GM12878 (cell line): ENCODE measurements at regions not wholly inside any gene's neighbourhood (a gene's known extent, or its start where the extent isn't known, plus 50 kb on each side); places are given as distances from the start of the nearest gene placed in this dataset.

Source experiments
- ATAC-seq: fragments of 200-7000 bp; cut with Tn5 transposase; 3 replicates; pipeline ENCODE4 v1.9.1; 2020; ENCODE audit warnings: mild to moderate bottlenecking, moderate library complexity
- BruUV-seq: library from RNA; stranded (reverse); fragments of 400-500 nt; replicated peaks from 2 replicates; lab custom pipeline; 2021; lab: Mats Ljungman, UMichigan
- CTCF ChIA-PET: fragments of 300-600 bp; sonication (Branson Sonifier 250); formaldehyde crosslinking; extraction: SDS; loops from one replicate; lab custom pipeline; 2021; ENCODE audit warnings: inconsistent platforms; lab: Yijun Ruan, JAX
- POLR2A ChIA-PET: fragments of 350-600 bp; formaldehyde crosslinking; extraction: SDS; loops from one replicate; lab custom pipeline; 2021; ENCODE audit warnings: inconsistent platforms; lab: Charles Lee
- RAD21 ChIA-PET: fragments of 300-600 bp; sonication (Branson Sonifier 250); formaldehyde crosslinking; loops from one replicate; lab custom pipeline; 2023; ENCODE audit warnings: antibody characterized with exemption; ENCODE audit not compliant: unreplicated experiment; lab: Charles Lee
- SMC1A ChIA-PET: fragments of 300-600 bp; sonication (Branson Sonifier 250); formaldehyde crosslinking; loops from one replicate; lab custom pipeline; 2023; ENCODE audit not compliant: unreplicated experiment, uncharacterized antibody; lab: Charles Lee
- DNase-seq: peaks from one replicate; pipeline ENCODE4 v3.0.0-alpha.2; 2011; ENCODE audit warnings: low read depth, low spot score
- FAIRE-seq: peaks from 3 replicates; lab custom pipeline; 2011; peaks lifted over from hg19 to GRCh38; lab: Jason Lieb, UNC
- H2AFZ ChIP-seq: 2 replicates; pipeline ENCODE4 v1.6.0; 2011; ENCODE audit warnings: low read depth, low read length, control low read depth; ENCODE audit not compliant: control insufficient read depth
- H3K27ac ChIP-seq: 2 replicates; pipeline ENCODE4 v1.5.1; 2011; ENCODE audit warnings: control low read depth; ENCODE audit not compliant: control insufficient read depth, insufficient read depth
- H3K27me3 ChIP-seq, 2 experiments: replicated peaks in 1 of 2; 2 replicates each; pipeline versions ENCODE4 v1.6.0 to v1.6.1; 2011; ENCODE audit warnings: low read length in 1 of 2; ENCODE audit not compliant: control insufficient read depth in 2 of 2, insufficient read depth in 2 of 2
- H3K36me3 ChIP-seq, 2 experiments: 2 replicates each; pipeline ENCODE4 v1.5.1; 2011; ENCODE audit warnings: low read length in 1 of 2; ENCODE audit not compliant: control insufficient read depth in 2 of 2, insufficient read depth in 2 of 2
- H3K4me1 ChIP-seq: 2 replicates; pipeline ENCODE4 v1.6.1; 2011; ENCODE audit warnings: mild to moderate bottlenecking, low read length, moderate library complexity, mixed read lengths; ENCODE audit not compliant: control insufficient read depth, insufficient read depth
- H3K4me2 ChIP-seq: 2 replicates; pipeline ENCODE4 v1.6.0; 2011; ENCODE audit warnings: control low read depth; ENCODE audit not compliant: control insufficient read depth, insufficient read depth
- H3K4me3 ChIP-seq: fragments of 200-600 bp; sonication (generic); 2 replicates; pipeline ENCODE4 v1.5.1; 2016
- H3K79me2 ChIP-seq: 2 replicates; pipeline ENCODE4 v1.6.0; 2011; ENCODE audit warnings: low read length; ENCODE audit not compliant: control insufficient read depth, insufficient read depth
- H3K9ac ChIP-seq: 2 replicates; pipeline ENCODE4 v1.8.0; 2011; ENCODE audit warnings: low read length, control low read depth, mixed read lengths; ENCODE audit not compliant: control insufficient read depth, insufficient read depth
- H3K9me3 ChIP-seq: replicated peaks from 3 replicates; pipeline ENCODE4 v1.5.1; 2011; ENCODE audit warnings: mild to moderate bottlenecking, low read length; ENCODE audit not compliant: control insufficient read depth, insufficient read depth
- H4K20me1 ChIP-seq: 2 replicates; pipeline ENCODE4 v1.6.0; 2011; ENCODE audit not compliant: control insufficient read depth, insufficient read depth
- CREB1 ChIP-seq: IDR thresholded peaks from 2 replicates; pipeline ENCODE4 v1.6.1; 2012; ENCODE audit warnings: low read depth, mild to moderate bottlenecking, inconsistent platforms
- IKZF2 ChIP-seq, 2 experiments: fragments of 450-650 bp; IDR thresholded peaks; 2 replicates each; pipeline ENCODE4 v1.6.1; 2017; ENCODE audit warnings: mild to moderate bottlenecking in 2 of 2, moderate library complexity in 2 of 2
- SMC3 ChIP-seq: IDR thresholded peaks from 2 replicates; pipeline ENCODE4 v1.6.1; 2011; ENCODE audit warnings: low read length, improper control_type of control experiment, borderline replicate concordance
- SPI1 ChIP-seq: IDR thresholded peaks from 2 replicates; pipeline ENCODE4 v1.6.1; 2011; ENCODE audit warnings: low read depth, mild to moderate bottlenecking, low read length, moderate library complexity, borderline replicate concordance; ENCODE audit not compliant: insufficient read depth
- ZNF207 ChIP-seq: fragments of 450-650 bp; IDR thresholded peaks from 2 replicates; pipeline ENCODE4 v1.6.1; 2014; ENCODE audit warnings: antibody characterized with exemption, mild to moderate bottlenecking, borderline replicate concordance
- ZNF24 ChIP-seq: fragments of 450-650 bp; IDR thresholded peaks from 2 replicates; pipeline ENCODE4 v1.6.1; 2017; ENCODE audit warnings: antibody characterized with exemption, mild to moderate bottlenecking
- WGBS: methylation state at CpG from one replicate; pipeline ENCODE4 v1.1.6; 2016; ENCODE audit warnings: low lambda C conversion rate; ENCODE audit not compliant: insufficient replicate concordance, insufficient coverage; ENCODE audit errors: missing lambda C conversion rate; 5-methylcytosine and 5-hydroxymethylcytosine counted together
- in situ Hi-C: fragments of 300-500 bp; cut with MboI; formaldehyde crosslinking; loops from 9 replicates; pipeline ENCODE4 v1.14.3; 2018; ENCODE audit warnings: mixed read lengths
- intact Hi-C: fragments of 100-400 bp; cut with micrococcal nuclease; formaldehyde crosslinking; loops from one replicate; pipeline ENCODE4 v1.14.2; 2022; ENCODE audit not compliant: unreplicated experiment
- TF ChIP-seq, protein P1 (sequence below): IDR thresholded peaks from 2 replicates; pipeline ENCODE4 v1.6.1; 2012; ENCODE audit warnings: low read depth, low read length, improper control_type of control experiment
- TF ChIP-seq, protein P2 (sequence below): IDR thresholded peaks from 2 replicates; pipeline ENCODE4 v1.6.1; 2011; ENCODE audit warnings: low read depth, low read length, improper control_type of control experiment, borderline replicate concordance

DNA sequence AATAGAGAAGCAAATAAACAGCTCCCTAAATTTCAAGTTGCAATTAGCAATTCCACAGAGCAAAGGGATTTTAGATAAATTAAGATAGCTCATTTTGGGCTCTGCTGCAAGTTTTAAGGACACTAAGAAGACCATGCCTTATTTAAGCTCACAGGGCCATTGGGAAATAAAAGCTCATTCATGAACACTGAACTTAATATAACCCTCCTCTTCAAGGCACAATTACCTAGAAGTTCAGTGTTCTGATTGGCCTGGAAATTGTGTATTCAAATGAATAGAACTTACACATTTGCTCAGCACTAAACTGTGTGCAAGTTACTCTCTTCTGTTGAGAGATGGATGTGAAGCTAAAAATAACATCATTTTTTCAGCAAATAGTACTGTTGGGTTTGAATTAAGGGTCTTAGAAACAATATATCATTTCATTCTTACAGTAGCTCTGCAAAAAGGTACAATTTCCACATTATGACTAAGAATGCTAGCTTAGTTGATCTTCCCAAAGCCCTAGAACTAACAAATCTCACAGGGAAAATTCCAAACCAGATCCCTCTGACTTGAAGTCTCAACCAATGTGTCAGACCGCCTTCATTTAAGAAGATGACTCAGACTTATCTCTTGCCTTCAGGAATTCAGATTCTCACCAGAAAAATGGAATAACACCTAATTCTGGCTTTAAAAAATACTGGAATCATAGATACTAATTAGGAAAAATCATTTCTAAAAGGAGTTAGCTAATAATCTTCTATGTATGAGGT, 87.4 kb upstream of the LRRC55 start (continued):
- TF ChIP-seq ZNF24 (no peak), CREB1 (no peak), ZNF207 (no peak), IKZF2 (IDR thresholded peaks at IDR 0.05) (no peak)
- TF ChIP-seq, protein P1, sequence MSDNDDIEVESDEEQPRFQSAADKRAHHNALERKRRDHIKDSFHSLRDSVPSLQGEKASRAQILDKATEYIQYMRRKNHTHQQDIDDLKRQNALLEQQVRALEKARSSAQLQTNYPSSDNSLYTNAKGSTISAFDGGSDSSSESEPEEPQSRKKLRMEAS = no peak
- TF ChIP-seq, protein P2, sequence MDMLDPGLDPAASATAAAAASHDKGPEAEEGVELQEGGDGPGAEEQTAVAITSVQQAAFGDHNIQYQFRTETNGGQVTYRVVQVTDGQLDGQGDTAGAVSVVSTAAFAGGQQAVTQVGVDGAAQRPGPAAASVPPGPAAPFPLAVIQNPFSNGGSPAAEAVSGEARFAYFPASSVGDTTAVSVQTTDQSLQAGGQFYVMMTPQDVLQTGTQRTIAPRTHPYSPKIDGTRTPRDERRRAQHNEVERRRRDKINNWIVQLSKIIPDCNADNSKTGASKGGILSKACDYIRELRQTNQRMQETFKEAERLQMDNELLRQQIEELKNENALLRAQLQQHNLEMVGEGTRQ = no peak

DNA sequence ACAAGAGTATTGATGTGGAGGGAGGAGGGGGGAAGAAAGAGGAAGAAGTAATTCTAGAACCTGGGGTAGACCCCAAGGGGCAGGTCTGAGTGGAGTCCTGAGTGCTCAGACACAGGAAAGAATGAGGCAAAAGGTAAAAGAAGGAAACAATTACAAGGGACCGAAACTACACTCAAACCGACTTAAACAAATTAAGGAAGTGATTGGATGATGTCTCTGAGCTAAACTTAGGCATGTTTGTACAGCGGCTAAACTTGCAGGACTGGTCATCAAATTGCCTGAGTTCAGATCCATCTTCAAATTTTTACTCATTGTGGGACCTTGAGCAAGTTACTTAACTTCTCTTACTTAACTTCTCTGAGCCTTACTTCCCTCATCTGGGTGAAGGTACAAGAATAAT, 86.3 kb upstream of the LRRC55 start:
- no peak overlapping the region for H3K27ac ChIP-seq
- ChIA-PET SMC1A (no interaction called here), CTCF (interaction anchor here (0.6 kb wide), 1 partner anchor 10 kb away, joined by 4 read pairs; no protein-coding TSS in a partner anchor), POLR2A (no interaction called here), RAD21 (no interaction called here)
- H3K9me3 ChIP-seq = no peaks in the 10 kb centered on the region
- TF ChIP-seq SPI1 = peak; percentile 44; the same call in 1 of the 2 replicates
- no peak for TF ChIP-seq SMC3
- ATAC-seq = peak; percentile 56
- H3K9ac ChIP-seq = no peak overlapping the region
- FAIRE-seq = no peak
- in situ Hi-C loops = no loop called here
- no peak overlapping the region for H3K4me3 ChIP-seq
- no TSS peak for BruUV-seq
- no peaks in the 10 kb centered on the region for H3K36me3 ChIP-seq
- no peaks in the 10 kb centered on the region for H3K27me3 ChIP-seq
- intact Hi-C loops = no loop called here
- H3K79me2 ChIP-seq = no peaks in the 10 kb centered on the region
- no peaks in the 10 kb centered on the region for H3K4me1 ChIP-seq
- H3K4me2 ChIP-seq = no peak overlapping the region
- H4K20me1 ChIP-seq = no peaks in the 10 kb centered on the region
- WGBS = 0% methylated on average over 3 of the region's 3 CpGs
- DNase-seq = no peak
- no peak overlapping the region for H2AFZ ChIP-seq
